Esophagus muscularis mucosa (tissue), 3 donors: ENCODE measurements at regions not wholly inside any gene's neighbourhood (a gene's known extent, or its start where the extent isn't known, plus 50 kb on each side); places are given as distances from the start of the nearest gene placed in this dataset.

Source experiments
- CTCF ChIP-seq, 3 experiments: fragments of 200-600 bp in 2 of 3; fragments of 450-650 bp in 1 of 3; sonication (generic) in 2 of 3; IDR thresholded peaks; one replicate each; pipeline ENCODE4 v1.5.1; 2017 to 2019; ENCODE audit warnings: antibody characterized with exemption in 3 of 3, mild to moderate bottlenecking in 2 of 3, moderate library complexity in 1 of 3
- POLR2A ChIP-seq: fragments of 450-650 bp; IDR thresholded peaks from one replicate; pipeline ENCODE4 v1.6.1; 2017; ENCODE audit warnings: antibody characterized with exemption, moderate library complexity, mild to moderate bottlenecking, low read depth
- POLR2AphosphoS5 ChIP-seq, 2 donors: sonication (generic); formaldehyde crosslinking; IDR thresholded peaks; one replicate each; pipeline ENCODE4 v1.6.1; 2017; ENCODE audit warnings: antibody characterized with exemption in 2 of 2

- TF ChIP-seq POLR2AphosphoS5 (IDR thresholded peaks at IDR 0.05), result no peak
- TF ChIP-seq CTCF (IDR thresholded peaks at IDR 0.05), result no peak
- no peak for TF ChIP-seq POLR2A
Observed at GRCh38 chr6:67935976-67936477, 699.1 kb upstream of the ADGRB3 start.
